ENCODE measurements at regions not wholly inside any gene's neighbourhood (a gene's known extent, or its start where the extent isn't known, plus 50 kb on each side); places are given as distances from the start of the nearest gene placed in this dataset.

- DNase-seq: no peak
Measured at GRCh38 chr5:129821477-129822131, 73.7 kb downstream of the MINAR2 start.

GRCh38 chr5:129830288-129830687 is 74.0 kb upstream of the CHSY3 start:
- DNase-seq: no peak

GRCh38 chr5:129836321-129836720 is 67.9 kb upstream of the CHSY3 start:
- DNase-seq: no peak

GRCh38 chr5:129844764-129845163 is 59.5 kb upstream of the CHSY3 start:
- no peak for DNase-seq

GRCh38 chr5:129852747-129853352 is 51.4 kb upstream of the CHSY3 start:
- DNase-seq: peak; percentile 72

GRCh38 chr5:129853588-129853987 is 50.7 kb upstream of the CHSY3 start:
- no peak for DNase-seq
